HG03442 (cell line): ENCODE measurements at regions not wholly inside any gene's neighbourhood (a gene's known extent, or its start where the extent isn't known, plus 50 kb on each side); places are given as distances from the start of the nearest gene placed in this dataset.

Experiments
- ATAC-seq: cut with Tn5 transposase; IDR thresholded peaks from one replicate; pipeline ENCODE4 v1.9.1; 2021; ENCODE audit warnings: mild to moderate bottlenecking, moderate library complexity; ENCODE audit not compliant: unreplicated experiment

GRCh38 chr13:38283346-38283745 lies 66.3 kb upstream of the UFM1 start:
- ATAC-seq = no peak

- ATAC-seq = no peak
Observed at GRCh38 chr13:38265132-38265497, 84.5 kb upstream of the UFM1 start.

- ATAC-seq = no peak
Observed at GRCh38 chr13:38264363-38265131, 85.1 kb upstream of the UFM1 start.

- ATAC-seq = no peak
Observed at GRCh38 chr13:38262211-38262610, 87.4 kb upstream of the UFM1 start.

- ATAC-seq = no peak
Observed at GRCh38 chr13:38255600-38255999, 94.1 kb upstream of the UFM1 start.

GRCh38 chr13:38239874-38240273 lies 109.8 kb upstream of the UFM1 start:
- no peak for ATAC-seq

- no peak for ATAC-seq
Observed at GRCh38 chr13:38228322-38228721, 121.3 kb upstream of the UFM1 start.

- ATAC-seq = no peak
Observed at GRCh38 chr13:38226496-38226895, 123.2 kb upstream of the UFM1 start.

- ATAC-seq = no peak
Observed at GRCh38 chr13:38223089-38223488, 126.6 kb upstream of the UFM1 start.

- peak; percentile 75 for ATAC-seq
Observed at GRCh38 chr13:38221120-38221519, 128.5 kb upstream of the UFM1 start.

GRCh38 chr13:38216181-38216580 lies 133.5 kb upstream of the UFM1 start:
- ATAC-seq = no peak

- no peak for ATAC-seq
Observed at GRCh38 chr13:38213314-38213713, 136.3 kb upstream of the UFM1 start.

GRCh38 chr13:38210928-38211596 lies 138.6 kb upstream of the UFM1 start:
- no peak for ATAC-seq

- no peak for ATAC-seq
Observed at GRCh38 chr13:38204556-38204955, 145.1 kb upstream of the UFM1 start.

- no peak for ATAC-seq
Observed at GRCh38 chr13:38202740-38203139, 146.9 kb upstream of the UFM1 start.

- no peak for ATAC-seq
Observed at GRCh38 chr13:38191016-38191415, 158.6 kb upstream of the UFM1 start.

GRCh38 chr13:38180670-38181069 lies 169.0 kb upstream of the UFM1 start:
- peak; percentile 77 for ATAC-seq

GRCh38 chr13:38180126-38180525 lies 169.5 kb upstream of the UFM1 start:
- no peak for ATAC-seq

GRCh38 chr13:38176664-38177063 lies 173.0 kb upstream of the UFM1 start:
- ATAC-seq = no peak

GRCh38 chr13:38173403-38173802 lies 176.2 kb upstream of the UFM1 start:
- no peak for ATAC-seq

GRCh38 chr13:38167164-38167822 lies 182.4 kb upstream of the UFM1 start:
- peak; percentile 96 for ATAC-seq

GRCh38 chr13:38166116-38166515 lies 183.5 kb upstream of the UFM1 start:
- ATAC-seq = no peak
